ENCODE measurements at regions not wholly inside any gene's neighbourhood (a gene's known extent, or its start where the extent isn't known, plus 50 kb on each side); places are given as distances from the start of the nearest gene placed in this dataset.

DNA sequence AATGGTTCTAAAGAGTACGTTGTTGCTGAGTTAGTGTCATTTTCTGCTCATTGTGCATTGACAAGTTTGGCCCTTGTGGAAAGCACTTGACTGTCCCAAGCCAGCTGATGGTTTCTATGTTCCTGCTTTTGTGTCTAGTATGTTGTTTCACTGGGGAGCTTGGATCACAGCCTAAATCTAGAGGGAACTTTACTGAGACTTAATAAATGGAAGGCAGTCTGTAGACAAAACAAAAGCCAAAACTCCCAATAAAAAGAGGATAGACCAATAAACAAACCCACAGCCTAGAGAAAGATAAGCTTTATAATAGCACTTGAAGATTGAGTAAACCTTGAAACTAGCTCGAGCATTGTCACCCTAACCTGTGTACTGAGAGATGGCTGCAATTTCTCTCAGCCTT lies 196.8 kb downstream of the ADRA2A start:
- no peak overlapping the region for H3K4me3 ChIP-seq (ENCODE audit: low read depth, low read length)
- no peak for DNase-seq (ENCODE audit: low read depth)
- TF ChIP-seq, protein P1, sequence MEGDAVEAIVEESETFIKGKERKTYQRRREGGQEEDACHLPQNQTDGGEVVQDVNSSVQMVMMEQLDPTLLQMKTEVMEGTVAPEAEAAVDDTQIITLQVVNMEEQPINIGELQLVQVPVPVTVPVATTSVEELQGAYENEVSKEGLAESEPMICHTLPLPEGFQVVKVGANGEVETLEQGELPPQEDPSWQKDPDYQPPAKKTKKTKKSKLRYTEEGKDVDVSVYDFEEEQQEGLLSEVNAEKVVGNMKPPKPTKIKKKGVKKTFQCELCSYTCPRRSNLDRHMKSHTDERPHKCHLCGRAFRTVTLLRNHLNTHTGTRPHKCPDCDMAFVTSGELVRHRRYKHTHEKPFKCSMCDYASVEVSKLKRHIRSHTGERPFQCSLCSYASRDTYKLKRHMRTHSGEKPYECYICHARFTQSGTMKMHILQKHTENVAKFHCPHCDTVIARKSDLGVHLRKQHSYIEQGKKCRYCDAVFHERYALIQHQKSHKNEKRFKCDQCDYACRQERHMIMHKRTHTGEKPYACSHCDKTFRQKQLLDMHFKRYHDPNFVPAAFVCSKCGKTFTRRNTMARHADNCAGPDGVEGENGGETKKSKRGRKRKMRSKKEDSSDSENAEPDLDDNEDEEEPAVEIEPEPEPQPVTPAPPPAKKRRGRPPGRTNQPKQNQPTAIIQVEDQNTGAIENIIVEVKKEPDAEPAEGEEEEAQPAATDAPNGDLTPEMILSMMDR (IDR thresholded peaks at IDR 0.05; ENCODE audit: insufficient read depth, low read depth, low read length, missing control alignments) = no peak

DNA sequence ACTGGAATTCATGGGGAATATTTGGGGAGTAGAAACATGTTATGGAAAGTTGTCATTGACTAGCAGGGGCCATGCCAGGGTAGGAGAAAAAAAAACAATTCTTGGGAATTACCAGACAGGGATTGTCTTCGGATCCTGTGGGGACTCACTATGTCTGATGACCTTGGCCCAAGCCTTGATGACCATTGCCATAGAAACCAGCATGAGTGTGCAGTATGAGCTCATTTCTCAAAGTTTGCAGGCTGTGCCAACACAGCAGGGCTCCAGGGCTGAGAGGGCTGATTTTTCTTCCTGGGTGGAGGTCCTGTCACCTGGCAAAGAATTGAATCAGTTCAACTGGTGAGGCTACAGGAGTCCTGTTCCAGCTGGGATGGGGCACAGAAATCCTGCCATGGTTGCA lies 198.3 kb downstream of the ADRA2A start:
- no peak for DNase-seq (ENCODE audit: low read depth)
- TF ChIP-seq, protein P1 (IDR thresholded peaks at IDR 0.05; ENCODE audit: insufficient read depth, low read depth, low read length, missing control alignments) = no peak

DNA sequence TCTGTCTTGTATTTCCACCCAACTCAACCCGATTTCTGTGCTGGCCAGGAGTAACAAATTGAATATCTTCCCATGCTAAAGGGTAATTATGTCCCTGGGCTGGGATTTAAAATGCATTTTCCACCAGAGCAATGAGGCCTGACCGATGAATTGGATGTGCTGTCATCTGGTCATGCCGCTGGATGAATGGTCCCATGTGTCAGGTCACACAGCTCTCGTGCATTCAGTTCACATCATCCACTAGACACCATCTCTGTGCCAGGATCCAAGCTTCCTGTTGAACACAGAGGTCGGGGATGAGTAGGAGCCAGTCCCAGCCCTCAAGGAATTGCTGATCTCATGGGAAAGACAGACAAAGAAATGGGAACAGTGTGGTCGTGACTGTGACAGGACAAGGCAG lies 200.8 kb downstream of the ADRA2A start:
- no peak for DNase-seq (ENCODE audit: low read depth)

More for the DNA sequence above, 198.3 kb downstream of the ADRA2A start:
- H3K4me3 ChIP-seq (ENCODE audit: low read depth, low read length) = no peak overlapping the region

DNA sequence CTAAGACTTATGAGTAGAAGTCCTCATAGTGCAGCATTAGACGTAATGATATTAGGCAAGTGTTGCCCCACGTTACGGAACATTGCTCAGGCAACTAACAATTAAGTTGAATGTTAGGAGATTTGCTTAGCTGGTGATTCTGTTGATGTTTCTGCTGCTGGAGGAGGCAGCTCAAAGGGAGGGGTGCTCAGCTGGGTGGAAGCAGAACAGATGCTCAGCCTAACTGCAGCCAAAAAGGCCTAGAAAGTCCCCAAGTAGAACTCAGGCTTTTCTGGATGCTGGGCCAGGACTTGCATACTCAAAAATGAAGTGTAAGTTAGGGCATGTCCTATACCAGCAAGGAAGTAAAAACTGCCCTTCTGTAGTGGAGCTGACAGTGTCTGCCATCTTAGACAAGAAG lies 201.4 kb downstream of the ADRA2A start:
- TF ChIP-seq, protein P1 (IDR thresholded peaks at IDR 0.05; ENCODE audit: insufficient read depth, low read depth, low read length, missing control alignments) = no peak
- DNase-seq (ENCODE audit: low read depth) = no peak
- no peak overlapping the region for H3K4me3 ChIP-seq (ENCODE audit: low read depth, low read length)

More for the DNA sequence above, 200.8 kb downstream of the ADRA2A start:
- H3K4me3 ChIP-seq (ENCODE audit: low read depth, low read length) = no peak overlapping the region
- TF ChIP-seq, protein P1 (IDR thresholded peaks at IDR 0.05; ENCODE audit: insufficient read depth, low read depth, low read length, missing control alignments) = no peak

DNA sequence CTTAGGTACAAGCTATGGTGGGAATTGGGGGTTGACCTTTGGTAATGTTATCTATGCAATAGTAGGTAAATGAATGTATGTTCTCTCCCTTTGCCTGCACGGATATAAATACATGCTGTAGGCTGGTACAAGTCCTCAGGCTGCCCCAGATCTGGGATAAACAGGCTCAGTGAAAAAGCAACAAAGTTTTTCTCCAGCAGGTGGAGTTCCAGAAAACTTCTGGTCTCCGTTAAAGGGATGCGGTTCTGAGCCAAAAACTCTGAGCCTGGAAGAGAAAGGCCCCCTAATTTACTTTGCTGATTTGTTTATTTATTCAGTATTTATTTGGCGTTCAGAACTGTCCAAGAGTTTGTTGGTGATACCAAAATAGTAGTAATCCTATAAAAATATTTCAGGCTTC lies 204.7 kb downstream of the ADRA2A start:
- no peak for DNase-seq (ENCODE audit: low read depth)
- H3K4me3 ChIP-seq (ENCODE audit: low read depth, low read length) = no peak overlapping the region
- TF ChIP-seq, protein P1 (IDR thresholded peaks at IDR 0.05; ENCODE audit: insufficient read depth, low read depth, low read length, missing control alignments) = no peak

DNA sequence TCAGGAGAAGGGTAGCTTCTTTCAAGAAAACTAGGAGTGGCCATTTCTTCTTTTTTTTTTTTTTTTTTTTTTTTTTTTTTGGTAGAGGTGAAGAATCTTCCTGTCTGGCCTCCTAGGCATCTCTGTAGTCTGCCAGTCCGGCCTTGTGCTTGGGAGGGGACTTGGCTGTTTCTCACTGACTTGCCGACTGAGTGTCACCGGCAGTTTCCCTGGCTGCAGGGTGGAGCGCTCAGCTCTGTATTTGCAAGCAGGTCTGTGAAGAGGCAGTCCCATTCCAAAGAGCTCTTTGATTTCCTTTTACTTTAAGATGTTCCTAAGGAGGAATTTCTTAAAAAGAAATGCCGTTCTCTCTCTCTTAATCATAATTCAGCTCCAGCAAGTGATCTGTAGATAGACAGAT lies 212.6 kb downstream of the ADRA2A start:
- H3K4me3 ChIP-seq (ENCODE audit: low read depth, low read length) = no peak overlapping the region
- no peak for DNase-seq (ENCODE audit: low read depth)
- TF ChIP-seq, protein P1 (IDR thresholded peaks at IDR 0.05; ENCODE audit: insufficient read depth, low read depth, low read length, missing control alignments) = no peak

DNA sequence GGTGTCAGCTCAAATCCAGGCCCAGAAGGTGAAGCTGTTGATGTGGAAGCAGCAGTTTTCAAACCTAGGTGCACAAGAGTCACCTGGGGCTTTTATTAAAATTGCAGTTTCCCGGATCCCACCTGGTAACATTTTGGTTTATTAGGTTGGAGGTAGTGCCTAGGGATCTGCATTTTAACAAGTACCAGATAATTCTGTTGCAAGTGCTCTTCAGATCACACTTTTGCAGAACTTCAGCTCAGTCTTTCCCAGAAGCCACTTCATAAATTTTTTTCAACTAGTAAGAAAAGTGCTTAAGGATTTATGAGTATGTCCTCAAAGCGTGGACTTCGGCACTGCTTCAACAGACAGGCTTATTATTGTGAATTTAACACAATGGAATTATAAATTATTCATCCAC lies 213.8 kb downstream of the ADRA2A start:
- H3K4me3 ChIP-seq (ENCODE audit: low read depth, low read length) = no peak overlapping the region
- no peak for DNase-seq (ENCODE audit: low read depth)
- TF ChIP-seq, protein P1 (IDR thresholded peaks at IDR 0.05; ENCODE audit: insufficient read depth, low read depth, low read length, missing control alignments) = no peak

Data from GM12865 (cell line).